Loucy (cell line): ENCODE measurements at regions not wholly inside any gene's neighbourhood (a gene's known extent, or its start where the extent isn't known, plus 50 kb on each side); places are given as distances from the start of the nearest gene placed in this dataset.

ENCODE experiments used
- EZH2phosphoT487 ChIP-seq: fragments of 200-600 bp; IDR thresholded peaks from 2 replicates; pipeline ENCODE4 v1.6.1; 2018; ENCODE audit warnings: antibody characterized with exemption, mild to moderate bottlenecking, moderate library complexity, borderline replicate concordance
- TF ChIP-seq, protein P1 (sequence below): fragments of 200-600 bp; sonication (generic); conservative IDR thresholded peaks from 2 replicates; pipeline ENCODE4 v1.5.1; 2014; ENCODE audit warnings: mild to moderate bottlenecking, antibody characterized with exemption, low read length

DNA sequence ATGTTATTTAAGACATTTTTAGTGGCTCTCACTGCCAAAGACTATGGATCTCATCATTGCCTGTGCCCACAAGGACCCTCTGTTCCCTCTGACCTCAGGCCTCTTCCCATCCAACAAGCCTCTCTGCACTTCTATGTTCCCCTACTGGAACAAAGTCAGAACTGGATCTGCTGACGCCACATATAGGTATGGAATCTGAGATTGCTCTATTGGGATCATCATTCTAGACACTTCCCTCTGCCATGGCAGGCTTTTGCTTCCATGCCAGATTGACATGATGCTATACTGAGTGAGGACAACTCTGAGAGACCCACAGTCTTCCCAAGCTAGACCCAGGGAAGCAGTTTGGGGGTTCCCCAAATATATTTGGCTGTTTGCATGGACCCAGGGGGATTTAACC, 76.0 kb upstream of the ZNF648 start:
- TF ChIP-seq, protein P1, sequence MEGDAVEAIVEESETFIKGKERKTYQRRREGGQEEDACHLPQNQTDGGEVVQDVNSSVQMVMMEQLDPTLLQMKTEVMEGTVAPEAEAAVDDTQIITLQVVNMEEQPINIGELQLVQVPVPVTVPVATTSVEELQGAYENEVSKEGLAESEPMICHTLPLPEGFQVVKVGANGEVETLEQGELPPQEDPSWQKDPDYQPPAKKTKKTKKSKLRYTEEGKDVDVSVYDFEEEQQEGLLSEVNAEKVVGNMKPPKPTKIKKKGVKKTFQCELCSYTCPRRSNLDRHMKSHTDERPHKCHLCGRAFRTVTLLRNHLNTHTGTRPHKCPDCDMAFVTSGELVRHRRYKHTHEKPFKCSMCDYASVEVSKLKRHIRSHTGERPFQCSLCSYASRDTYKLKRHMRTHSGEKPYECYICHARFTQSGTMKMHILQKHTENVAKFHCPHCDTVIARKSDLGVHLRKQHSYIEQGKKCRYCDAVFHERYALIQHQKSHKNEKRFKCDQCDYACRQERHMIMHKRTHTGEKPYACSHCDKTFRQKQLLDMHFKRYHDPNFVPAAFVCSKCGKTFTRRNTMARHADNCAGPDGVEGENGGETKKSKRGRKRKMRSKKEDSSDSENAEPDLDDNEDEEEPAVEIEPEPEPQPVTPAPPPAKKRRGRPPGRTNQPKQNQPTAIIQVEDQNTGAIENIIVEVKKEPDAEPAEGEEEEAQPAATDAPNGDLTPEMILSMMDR: no peak
- TF ChIP-seq EZH2phosphoT487: no peak
